Astrocyte (in vitro differentiated cells and primary cell): ENCODE measurements at regions not wholly inside any gene's neighbourhood (a gene's known extent, or its start where the extent isn't known, plus 50 kb on each side); places are given as distances from the start of the nearest gene placed in this dataset.

ENCODE experiments used
- EZH2 ChIP-seq: IDR thresholded peaks from 2 replicates; pipeline ENCODE4 v1.6.1; 2012; ENCODE audit warnings: mild to moderate bottlenecking, low read length, inconsistent platforms; ENCODE audit not compliant: insufficient read depth
- TF ChIP-seq, protein P1 (sequence below): IDR thresholded peaks from 2 replicates; pipeline ENCODE4 v1.5.1; 2011; ENCODE audit warnings: low read depth, mild to moderate bottlenecking, inconsistent platforms, low read length, moderate library complexity; ENCODE audit not compliant: insufficient read depth

- TF ChIP-seq, protein P1, sequence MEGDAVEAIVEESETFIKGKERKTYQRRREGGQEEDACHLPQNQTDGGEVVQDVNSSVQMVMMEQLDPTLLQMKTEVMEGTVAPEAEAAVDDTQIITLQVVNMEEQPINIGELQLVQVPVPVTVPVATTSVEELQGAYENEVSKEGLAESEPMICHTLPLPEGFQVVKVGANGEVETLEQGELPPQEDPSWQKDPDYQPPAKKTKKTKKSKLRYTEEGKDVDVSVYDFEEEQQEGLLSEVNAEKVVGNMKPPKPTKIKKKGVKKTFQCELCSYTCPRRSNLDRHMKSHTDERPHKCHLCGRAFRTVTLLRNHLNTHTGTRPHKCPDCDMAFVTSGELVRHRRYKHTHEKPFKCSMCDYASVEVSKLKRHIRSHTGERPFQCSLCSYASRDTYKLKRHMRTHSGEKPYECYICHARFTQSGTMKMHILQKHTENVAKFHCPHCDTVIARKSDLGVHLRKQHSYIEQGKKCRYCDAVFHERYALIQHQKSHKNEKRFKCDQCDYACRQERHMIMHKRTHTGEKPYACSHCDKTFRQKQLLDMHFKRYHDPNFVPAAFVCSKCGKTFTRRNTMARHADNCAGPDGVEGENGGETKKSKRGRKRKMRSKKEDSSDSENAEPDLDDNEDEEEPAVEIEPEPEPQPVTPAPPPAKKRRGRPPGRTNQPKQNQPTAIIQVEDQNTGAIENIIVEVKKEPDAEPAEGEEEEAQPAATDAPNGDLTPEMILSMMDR = no peak
- no peak for TF ChIP-seq EZH2
Measured at GRCh38 chr4:17284323-17285175, 227.3 kb downstream of the QDPR start.
